LNCaP clone FGC (cell line): ENCODE measurements at regions not wholly inside any gene's neighbourhood (a gene's known extent, or its start where the extent isn't known, plus 50 kb on each side); places are given as distances from the start of the nearest gene placed in this dataset.

ENCODE experiments used
- DNase-seq: peaks from one replicate; pipeline ENCODE4 v3.0.0-alpha.2; 2011; ENCODE audit warnings: low read depth
- H3K4me3 ChIP-seq: 2 replicates; pipeline ENCODE4 v1.5.1; 2011; ENCODE audit warnings: mild to moderate bottlenecking, low read depth, low read length, control low read depth
- TF ChIP-seq, protein P1 (sequence below): IDR thresholded peaks from 2 replicates; pipeline ENCODE4 v1.5.1; 2012; ENCODE audit warnings: mild to moderate bottlenecking; ENCODE audit not compliant: control insufficient read depth, insufficient read depth; ENCODE audit errors: extremely low read depth

DNA sequence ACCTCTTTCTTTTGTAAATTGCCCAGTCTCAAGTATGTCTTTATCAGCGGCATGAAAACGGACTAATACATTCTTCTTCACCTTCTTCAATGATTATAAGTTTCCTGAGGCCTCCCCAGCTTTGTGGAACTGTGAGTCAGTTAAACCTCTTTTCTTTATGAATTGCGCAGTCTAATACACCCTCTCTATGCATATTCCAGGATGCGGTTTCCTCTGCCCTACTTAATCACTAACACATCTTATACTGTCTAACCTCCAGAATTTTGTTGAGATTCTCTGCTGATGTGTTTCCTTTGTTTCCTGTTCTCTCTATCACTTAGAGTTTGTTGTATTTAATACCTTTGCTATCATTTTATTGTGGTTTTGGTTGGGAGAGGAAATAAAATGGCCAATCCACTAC lies 145.4 kb downstream of the AEBP2 start:
- TF ChIP-seq, protein P1, sequence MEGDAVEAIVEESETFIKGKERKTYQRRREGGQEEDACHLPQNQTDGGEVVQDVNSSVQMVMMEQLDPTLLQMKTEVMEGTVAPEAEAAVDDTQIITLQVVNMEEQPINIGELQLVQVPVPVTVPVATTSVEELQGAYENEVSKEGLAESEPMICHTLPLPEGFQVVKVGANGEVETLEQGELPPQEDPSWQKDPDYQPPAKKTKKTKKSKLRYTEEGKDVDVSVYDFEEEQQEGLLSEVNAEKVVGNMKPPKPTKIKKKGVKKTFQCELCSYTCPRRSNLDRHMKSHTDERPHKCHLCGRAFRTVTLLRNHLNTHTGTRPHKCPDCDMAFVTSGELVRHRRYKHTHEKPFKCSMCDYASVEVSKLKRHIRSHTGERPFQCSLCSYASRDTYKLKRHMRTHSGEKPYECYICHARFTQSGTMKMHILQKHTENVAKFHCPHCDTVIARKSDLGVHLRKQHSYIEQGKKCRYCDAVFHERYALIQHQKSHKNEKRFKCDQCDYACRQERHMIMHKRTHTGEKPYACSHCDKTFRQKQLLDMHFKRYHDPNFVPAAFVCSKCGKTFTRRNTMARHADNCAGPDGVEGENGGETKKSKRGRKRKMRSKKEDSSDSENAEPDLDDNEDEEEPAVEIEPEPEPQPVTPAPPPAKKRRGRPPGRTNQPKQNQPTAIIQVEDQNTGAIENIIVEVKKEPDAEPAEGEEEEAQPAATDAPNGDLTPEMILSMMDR: no peak
- no peak overlapping the region for H3K4me3 ChIP-seq
- DNase-seq: no peak

DNA sequence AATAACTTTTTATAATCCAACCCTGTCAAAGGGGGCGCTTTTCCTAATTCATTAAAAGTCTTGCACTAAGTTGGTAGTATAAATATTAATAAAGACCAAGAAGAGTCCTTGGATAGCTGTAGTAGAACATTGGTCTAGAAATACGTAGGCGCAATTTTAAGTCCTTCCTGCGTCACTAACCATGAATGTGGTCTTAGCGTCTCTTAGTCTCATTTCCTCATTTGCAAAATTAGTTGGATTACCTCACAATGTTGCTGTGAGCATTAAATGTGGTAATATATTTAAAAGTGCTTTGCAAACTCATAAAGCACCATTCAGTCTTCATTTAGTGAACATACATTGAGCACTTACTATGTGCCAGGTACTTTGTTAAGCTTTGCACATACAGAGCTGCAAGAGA lies 149.7 kb downstream of the AEBP2 start:
- DNase-seq: no peak
- no peak overlapping the region for H3K4me3 ChIP-seq
- TF ChIP-seq, protein P1: no peak

GRCh38 chr12:19591951-19592350 lies 152.7 kb downstream of the AEBP2 start:
- DNase-seq: no peak
- H3K4me3 ChIP-seq: no peak overlapping the region
- TF ChIP-seq, protein P1: no peak

DNA sequence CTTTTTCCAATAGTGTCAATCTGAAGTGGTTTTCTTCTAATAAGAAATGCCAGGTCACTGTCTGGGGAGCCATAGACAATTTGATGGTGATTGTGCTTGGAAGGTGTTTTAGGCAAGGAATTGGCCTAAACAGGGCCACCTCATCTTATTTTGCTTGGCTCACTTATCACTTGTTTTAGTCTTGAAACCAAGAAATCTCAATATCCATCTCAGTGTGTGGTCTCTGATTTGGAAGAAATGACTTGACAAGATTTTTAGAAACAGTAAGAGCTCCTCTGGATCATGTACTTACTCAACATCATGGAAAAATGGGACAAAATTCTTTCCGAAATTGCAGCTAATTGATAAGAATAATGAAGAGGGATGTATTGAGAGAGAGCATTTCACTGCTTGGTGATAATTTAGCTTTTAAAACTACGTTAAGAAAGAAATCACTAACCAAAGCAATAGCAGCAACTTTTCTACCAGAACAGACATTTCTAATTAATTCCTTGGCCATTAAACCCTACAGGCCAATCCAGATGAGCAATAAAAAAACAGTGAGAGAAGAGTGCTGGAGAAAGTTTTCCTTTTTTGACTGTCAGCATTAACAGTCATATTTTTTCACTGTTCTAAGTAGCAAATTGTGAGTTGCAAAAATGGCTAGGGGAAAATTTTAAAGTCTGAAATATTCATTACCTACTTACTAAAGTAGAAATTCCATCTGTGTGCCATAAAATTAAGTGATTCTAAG lies 157.3 kb downstream of the AEBP2 start:
- no peak for DNase-seq
- TF ChIP-seq, protein P1: no peak
- H3K4me3 ChIP-seq: no peak overlapping the region

- no peak overlapping the region for H3K4me3 ChIP-seq
- no peak for DNase-seq
- TF ChIP-seq, protein P1: no peak
These were observed 158.1 kb downstream of the AEBP2 start for GRCh38 chr12:19597167-19598026.

DNA sequence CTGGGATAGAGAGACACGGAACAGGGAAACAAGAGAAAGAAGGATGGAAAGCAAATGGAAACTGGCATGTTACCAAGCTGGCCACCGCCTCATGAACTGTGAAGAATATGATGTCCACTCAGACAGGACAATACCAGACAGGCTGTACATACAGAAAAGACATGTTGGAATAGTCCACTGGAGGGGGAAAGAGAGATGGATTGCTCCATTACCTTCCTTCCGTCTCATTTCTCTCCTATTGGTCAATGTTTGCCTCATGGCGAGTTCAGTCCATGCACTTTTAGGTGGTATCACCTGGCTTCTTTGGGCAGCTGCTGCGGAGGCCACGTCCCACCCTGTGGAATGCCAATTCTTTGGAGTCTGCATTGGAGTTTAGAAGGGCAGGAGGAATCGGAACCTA lies 166.4 kb downstream of the AEBP2 start:
- TF ChIP-seq, protein P1: no peak
- DNase-seq: no peak
- no peak overlapping the region for H3K4me3 ChIP-seq
